HG03342 (cell line): ENCODE measurements at regions not wholly inside any gene's neighbourhood (a gene's known extent, or its start where the extent isn't known, plus 50 kb on each side); places are given as distances from the start of the nearest gene placed in this dataset.

Experiments used
- ATAC-seq: cut with Tn5 transposase; IDR thresholded peaks from one replicate; pipeline ENCODE4 v1.9.1; 2021; ENCODE audit warnings: mild to moderate bottlenecking, moderate library complexity; ENCODE audit not compliant: unreplicated experiment

- ATAC-seq = no peak
Observed at GRCh38 chr1:94646786-94647555, 105.4 kb upstream of the F3 start.

- ATAC-seq = no peak
Observed at GRCh38 chr1:94646141-94646643, 104.6 kb upstream of the F3 start.

GRCh38 chr1:94644352-94644751, 102.8 kb upstream of the F3 start:
- no peak for ATAC-seq

GRCh38 chr1:94643819-94644218, 102.3 kb upstream of the F3 start:
- ATAC-seq = no peak

- no peak for ATAC-seq
Observed at GRCh38 chr1:94642617-94643321, 101.2 kb upstream of the F3 start.

GRCh38 chr1:94641990-94642389, 100.4 kb upstream of the F3 start:
- ATAC-seq = no peak

- ATAC-seq = no peak
Observed at GRCh38 chr1:94640125-94640524, 98.6 kb upstream of the F3 start.

GRCh38 chr1:94637121-94637520, 95.6 kb upstream of the F3 start:
- no peak for ATAC-seq

- no peak for ATAC-seq
Observed at GRCh38 chr1:94636624-94637023, 95.1 kb upstream of the F3 start.

GRCh38 chr1:94636100-94636499, 94.5 kb upstream of the F3 start:
- ATAC-seq = no peak

GRCh38 chr1:94634977-94635416, 93.4 kb upstream of the F3 start:
- no peak for ATAC-seq

- ATAC-seq = no peak
Observed at GRCh38 chr1:94633051-94633450, 91.5 kb upstream of the F3 start.

- ATAC-seq = no peak
Observed at GRCh38 chr1:94629259-94630181, 88.0 kb upstream of the F3 start.

GRCh38 chr1:94628499-94628843, 86.9 kb upstream of the F3 start:
- ATAC-seq = no peak

GRCh38 chr1:94627771-94628498, 86.4 kb upstream of the F3 start:
- no peak for ATAC-seq

- no peak for ATAC-seq
Observed at GRCh38 chr1:94624203-94624602, 82.6 kb upstream of the F3 start.

GRCh38 chr1:94623560-94624148, 82.1 kb upstream of the F3 start:
- no peak for ATAC-seq

GRCh38 chr1:94622757-94623156, 81.2 kb upstream of the F3 start:
- no peak for ATAC-seq

- ATAC-seq = no peak
Observed at GRCh38 chr1:94621802-94622201, 80.2 kb upstream of the F3 start.

GRCh38 chr1:94621395-94621794, 79.8 kb upstream of the F3 start:
- ATAC-seq = no peak
